Mucosa of descending colon (tissue), 3 donors: ENCODE measurements at regions not wholly inside any gene's neighbourhood (a gene's known extent, or its start where the extent isn't known, plus 50 kb on each side); places are given as distances from the start of the nearest gene placed in this dataset.

Experiments used
- ATAC-seq: fragments of 200-7000 bp; cut with Tn5 transposase; one replicate; pipeline ENCODE4 v1.9.1; 2020; ENCODE audit warnings: mild to moderate bottlenecking, moderate library complexity
- DNase-seq, 3 donors: peaks; one replicate each; pipeline ENCODE4 v3.0.0-alpha.2; 2020
- H3K36me3 ChIP-seq: fragments of 200-600 bp; one replicate; pipeline ENCODE4 v1.8.0; 2021; ENCODE audit warnings: low read depth, mild to moderate bottlenecking
- H3K4me1 ChIP-seq: fragments of 200-600 bp; one replicate; pipeline ENCODE4 v1.8.0; 2021; ENCODE audit warnings: low read depth, mild to moderate bottlenecking
- H3K4me3 ChIP-seq: fragments of 200-600 bp; one replicate; pipeline ENCODE4 v1.8.0; 2021; ENCODE audit warnings: mild to moderate bottlenecking
- H3K9me3 ChIP-seq: fragments of 200-600 bp; one replicate; pipeline ENCODE4 v1.8.0; 2021; ENCODE audit warnings: mild to moderate bottlenecking
- CTCF ChIP-seq: fragments of 200-600 bp; IDR thresholded peaks from one replicate; pipeline ENCODE4 v1.8.0; 2022; ENCODE audit warnings: antibody characterized with exemption, mild to moderate bottlenecking
- intact Hi-C, 2 donors: fragments of 100-400 bp; cut with DNase I in 1 of 2; cut with micrococcal nuclease in 1 of 2; formaldehyde crosslinking; loops; one replicate each; pipeline versions ENCODE4 v1.11.0 to v1.11.1; 2022; cut with DNase I, micrococcal nuclease
- donor health status: DM: no; HTN: no; CAD: no; lungs with moderate emphysema.
- donor health status: DM: no; HTN: no; CAD: no.
- donor health status: DM: no; HTN: yes; CAD: no.

- no peak for DNase-seq
- Histone ChIP-seq H3K4me3 (no peak overlapping the region), H3K36me3 (no peaks in the 10 kb centered on the region), H3K9me3 (no peaks in the 10 kb centered on the region), H3K4me1 (no peaks in the 10 kb centered on the region)
- no peak for TF ChIP-seq CTCF
- ATAC-seq: no peak
- intact Hi-C loops: no loop called here
Observed at GRCh38 chr5:52374286-52374685, 413.4 kb upstream of the ITGA1 start.

- ATAC-seq (no peak), DNase-seq (no peak)
- H3K4me1 ChIP-seq: no peaks in the 10 kb centered on the region
- intact Hi-C loops: no loop called here
- no peak overlapping the region for H3K4me3 ChIP-seq
- no peak for TF ChIP-seq CTCF
- H3K9me3 ChIP-seq: no peaks in the 10 kb centered on the region
- H3K36me3 ChIP-seq: no peaks in the 10 kb centered on the region
Observed at GRCh38 chr5:52375969-52376368, 411.7 kb upstream of the ITGA1 start.

- no peak overlapping the region for H3K4me3 ChIP-seq
- H3K36me3 ChIP-seq: no peaks in the 10 kb centered on the region
- ATAC-seq: no peak
- no peaks in the 10 kb centered on the region for H3K9me3 ChIP-seq
- no peak for TF ChIP-seq CTCF
- DNase-seq: no peak
- H3K4me1 ChIP-seq: no peaks in the 10 kb centered on the region
- intact Hi-C loops: no loop called here
Observed at GRCh38 chr5:52376592-52376991, 411.1 kb upstream of the ITGA1 start.

GRCh38 chr5:52378237-52378636, 409.5 kb upstream of the ITGA1 start:
- no peak overlapping the region for H3K4me3 ChIP-seq
- TF ChIP-seq CTCF: no peak
- ATAC-seq: no peak
- intact Hi-C loops: no loop called here
- DNase-seq: no peak
- no peaks in the 10 kb centered on the region for H3K4me1 ChIP-seq
- H3K36me3 ChIP-seq: no peaks in the 10 kb centered on the region
- H3K9me3 ChIP-seq: no peaks in the 10 kb centered on the region

GRCh38 chr5:52388349-52388748, 399.4 kb upstream of the ITGA1 start:
- intact Hi-C loops: no loop called here
- ATAC-seq (no peak), DNase-seq (no peak)
- no peak for TF ChIP-seq CTCF
- H3K4me3 ChIP-seq: no peak overlapping the region
- H3K36me3 ChIP-seq: no peaks in the 10 kb centered on the region
- H3K9me3 ChIP-seq: no peaks in the 10 kb centered on the region
- H3K4me1 ChIP-seq: no peaks in the 10 kb centered on the region

GRCh38 chr5:52392321-52392720, 395.4 kb upstream of the ITGA1 start:
- ATAC-seq (no peak), DNase-seq (no peak)
- no peak for TF ChIP-seq CTCF
- Histone ChIP-seq H3K4me3 (no peak overlapping the region), H3K9me3 (no peaks in the 10 kb centered on the region), H3K4me1 (no peaks in the 10 kb centered on the region), H3K36me3 (no peaks in the 10 kb centered on the region)
- intact Hi-C loops: no loop called here
